Neural progenitor cell (in vitro differentiated cells): ENCODE measurements at regions not wholly inside any gene's neighbourhood (a gene's known extent, or its start where the extent isn't known, plus 50 kb on each side); places are given as distances from the start of the nearest gene placed in this dataset.

Source experiments
- EZH2 ChIP-seq: fragments of 200-600 bp; sonication (generic); IDR thresholded peaks from 2 replicates; pipeline ENCODE4 v1.6.1; 2017; ENCODE audit warnings: antibody characterized with exemption, mild to moderate bottlenecking, moderate library complexity
- TF ChIP-seq, protein P1 (sequence below): fragments of 200-600 bp; sonication (generic); IDR thresholded peaks from 2 replicates; pipeline ENCODE4 v1.5.1; 2017; ENCODE audit warnings: antibody characterized with exemption, mild to moderate bottlenecking

DNA sequence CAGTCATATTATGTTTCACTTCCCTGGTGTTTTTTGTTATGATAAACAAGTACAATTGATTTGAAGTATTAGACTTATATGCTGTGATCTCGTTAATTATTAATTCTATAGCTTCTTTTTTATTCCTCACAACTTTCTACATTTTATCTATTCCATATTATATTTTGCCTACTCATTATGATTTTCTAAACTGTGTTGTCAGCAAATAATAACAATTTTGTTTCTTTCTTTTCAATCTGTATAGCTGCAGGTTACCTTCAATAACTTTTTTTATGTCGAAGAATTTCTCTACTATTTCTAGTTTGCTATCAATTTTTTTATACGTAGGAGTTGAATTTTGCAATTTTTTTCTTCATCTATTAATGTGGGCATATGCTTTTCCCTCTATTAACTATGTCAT lies 304.4 kb downstream of the PCDH17 start:
- TF ChIP-seq EZH2 = no peak
- TF ChIP-seq, protein P1, sequence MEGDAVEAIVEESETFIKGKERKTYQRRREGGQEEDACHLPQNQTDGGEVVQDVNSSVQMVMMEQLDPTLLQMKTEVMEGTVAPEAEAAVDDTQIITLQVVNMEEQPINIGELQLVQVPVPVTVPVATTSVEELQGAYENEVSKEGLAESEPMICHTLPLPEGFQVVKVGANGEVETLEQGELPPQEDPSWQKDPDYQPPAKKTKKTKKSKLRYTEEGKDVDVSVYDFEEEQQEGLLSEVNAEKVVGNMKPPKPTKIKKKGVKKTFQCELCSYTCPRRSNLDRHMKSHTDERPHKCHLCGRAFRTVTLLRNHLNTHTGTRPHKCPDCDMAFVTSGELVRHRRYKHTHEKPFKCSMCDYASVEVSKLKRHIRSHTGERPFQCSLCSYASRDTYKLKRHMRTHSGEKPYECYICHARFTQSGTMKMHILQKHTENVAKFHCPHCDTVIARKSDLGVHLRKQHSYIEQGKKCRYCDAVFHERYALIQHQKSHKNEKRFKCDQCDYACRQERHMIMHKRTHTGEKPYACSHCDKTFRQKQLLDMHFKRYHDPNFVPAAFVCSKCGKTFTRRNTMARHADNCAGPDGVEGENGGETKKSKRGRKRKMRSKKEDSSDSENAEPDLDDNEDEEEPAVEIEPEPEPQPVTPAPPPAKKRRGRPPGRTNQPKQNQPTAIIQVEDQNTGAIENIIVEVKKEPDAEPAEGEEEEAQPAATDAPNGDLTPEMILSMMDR = no peak
